CD4-positive, alpha-beta memory T cell (primary cell): ENCODE measurements at regions not wholly inside any gene's neighbourhood (a gene's known extent, or its start where the extent isn't known, plus 50 kb on each side); places are given as distances from the start of the nearest gene placed in this dataset.

Experiments
- CTCF ChIA-PET: fragments of 350-600 bp; sonication (Branson Sonifier 250); formaldehyde crosslinking; loops from one replicate; lab custom pipeline; 2021; ENCODE audit warnings: inconsistent platforms; ENCODE audit not compliant: partially characterized antibody; lab: Charles Lee
- POLR2A ChIA-PET: fragments of 350-600 bp; sonication (Branson Sonifier 250); formaldehyde crosslinking; loops from one replicate; lab custom pipeline; 2021; ENCODE audit not compliant: partially characterized antibody; lab: Charles Lee
- DNase-seq, 5 donors: peaks; one replicate each; pipeline versions ENCODE4 v3.0.0 to v3.0.0-alpha.2; 2020 to 2022; ENCODE audit warnings: mixed read lengths in 1 of 5
- H3K27ac ChIP-seq: one replicate; pipeline ENCODE4 v1.7.0; 2013; ENCODE audit warnings: low read depth, low read length
- H3K27me3 ChIP-seq: 2 replicates; pipeline ENCODE4 v1.7.0; 2013; ENCODE audit warnings: mild to moderate bottlenecking, low read length, moderate library complexity; ENCODE audit not compliant: insufficient read depth
- H3K36me3 ChIP-seq: 2 replicates; pipeline ENCODE4 v1.7.0; 2013; ENCODE audit warnings: mild to moderate bottlenecking, low read length, moderate library complexity; ENCODE audit not compliant: insufficient read depth
- H3K4me1 ChIP-seq: 2 replicates; pipeline ENCODE4 v1.7.0; 2013; ENCODE audit warnings: mild to moderate bottlenecking, low read length, moderate library complexity; ENCODE audit not compliant: insufficient read depth
- H3K4me3 ChIP-seq, 2 donors: one replicate each; pipeline ENCODE4 v1.7.0; 2013; ENCODE audit warnings: low read length in 2 of 2, mild to moderate bottlenecking in 1 of 2
- H3K9me3 ChIP-seq, 2 donors: one replicate each; pipeline ENCODE4 v1.7.0; 2013; ENCODE audit warnings: low read length in 2 of 2, control low read depth in 1 of 2; ENCODE audit not compliant: control insufficient read depth in 1 of 2
- H3K27ac Mint-ChIP-seq, 7 donors: one replicate each; pipeline ENCODE4 v1.8.0; 2020 to 2021; ENCODE audit warnings: mixed read lengths in 7 of 7, mild to moderate bottlenecking in 6 of 7, inconsistent platforms in 3 of 7, moderate library complexity in 3 of 7
- H3K27me3 Mint-ChIP-seq, 2 donors: one replicate each; pipeline ENCODE4 v1.8.0; 2020 to 2021; ENCODE audit warnings: mixed read lengths in 2 of 2
- H3K36me3 Mint-ChIP-seq, 2 donors: one replicate each; pipeline ENCODE4 v1.8.0; 2020 to 2021; ENCODE audit warnings: mixed read lengths in 2 of 2, inconsistent platforms in 1 of 2, mild to moderate bottlenecking in 1 of 2
- H3K4me1 Mint-ChIP-seq, 4 donors: one replicate each; pipeline ENCODE4 v1.8.0; 2020 to 2021; ENCODE audit warnings: mixed read lengths in 4 of 4, mild to moderate bottlenecking in 1 of 4
- H3K4me3 Mint-ChIP-seq, 8 donors: one replicate each; pipeline ENCODE4 v1.8.0; 2020 to 2021; ENCODE audit warnings: mixed read lengths in 8 of 8, mild to moderate bottlenecking in 7 of 8, moderate library complexity in 6 of 8, inconsistent platforms in 3 of 8
- H3K9me3 Mint-ChIP-seq, 8 donors: one replicate each; pipeline ENCODE4 v1.8.0; 2020 to 2021; ENCODE audit warnings: mixed read lengths in 8 of 8, mild to moderate bottlenecking in 5 of 8, inconsistent platforms in 3 of 8, moderate library complexity in 1 of 8
- intact Hi-C: fragments of 100-400 bp; cut with micrococcal nuclease; formaldehyde crosslinking; loops from one replicate; pipeline ENCODE4 v1.15.1; 2023

GRCh38 chr13:67740871-67741535, 510.9 kb upstream of the PCDH9 start:
- CTCF ChIA-PET: no interaction called here
- intact Hi-C loops: no loop called here

GRCh38 chr13:67736646-67737420, 506.7 kb upstream of the PCDH9 start:
- no peak overlapping the region for H3K27ac Mint-ChIP-seq
- H3K27ac ChIP-seq: no peak overlapping the region
- intact Hi-C loops: no loop called here
- ChIA-PET POLR2A (no interaction called here), CTCF (no interaction called here)
- DNase-seq: no peak
- no peaks in the 10 kb centered on the region for H3K36me3 ChIP-seq
- no peaks in the 10 kb centered on the region for H3K4me1 ChIP-seq
- H3K36me3 Mint-ChIP-seq: no peaks in the 10 kb centered on the region
- H3K27me3 ChIP-seq: no peaks in the 10 kb centered on the region
- no peaks in the 10 kb centered on the region for H3K4me1 Mint-ChIP-seq
- H3K4me3 ChIP-seq: no peak overlapping the region
- no peak overlapping the region for H3K4me3 Mint-ChIP-seq
- H3K27me3 Mint-ChIP-seq: no peaks in the 10 kb centered on the region
- H3K9me3 ChIP-seq: no peaks in the 10 kb centered on the region
- H3K9me3 Mint-ChIP-seq: peaks cover 4 to 30% (median 11%) of the 10 kb centered on the region in 8 donors

More at GRCh38 chr13:67740871-67741535, 510.9 kb upstream of the PCDH9 start:
- H3K4me3 ChIP-seq: no peak overlapping the region
- Mint-ChIP-seq H3K27ac (no peak overlapping the region), H3K4me3 (no peak overlapping the region), H3K27me3 (no peaks in the 10 kb centered on the region), H3K36me3 (no peaks in the 10 kb centered on the region), H3K4me1 (no peaks in the 10 kb centered on the region), H3K9me3 (peaks cover 3 to 15% (median 8%) of the 10 kb centered on the region in 8 donors)
- H3K27me3 ChIP-seq: no peaks in the 10 kb centered on the region
- no peaks in the 10 kb centered on the region for H3K36me3 ChIP-seq
- H3K4me1 ChIP-seq: no peaks in the 10 kb centered on the region
- DNase-seq: no peak
- H3K9me3 ChIP-seq: no peaks in the 10 kb centered on the region
- H3K27ac ChIP-seq: no peak overlapping the region
- POLR2A ChIA-PET: no interaction called here

GRCh38 chr13:67735651-67736050, 505.5 kb upstream of the PCDH9 start:
- H3K27me3 ChIP-seq: no peaks in the 10 kb centered on the region

GRCh38 chr13:67726979-67727378, 496.8 kb upstream of the PCDH9 start:
- H3K9me3 ChIP-seq: no peaks in the 10 kb centered on the region
- peaks cover 5 to 48% (median 21%) of the 10 kb centered on the region in 8 donors for H3K9me3 Mint-ChIP-seq
- ChIA-PET POLR2A (no interaction called here), CTCF (no interaction called here)
- no peak overlapping the region for H3K27ac ChIP-seq
- no peaks in the 10 kb centered on the region for H3K4me1 Mint-ChIP-seq
- DNase-seq: no peak
- H3K27me3 ChIP-seq: no peaks in the 10 kb centered on the region
- H3K4me3 ChIP-seq: no peak overlapping the region
- no peak overlapping the region for H3K4me3 Mint-ChIP-seq
- no peaks in the 10 kb centered on the region for H3K36me3 Mint-ChIP-seq
- no peaks in the 10 kb centered on the region for H3K36me3 ChIP-seq
- intact Hi-C loops: no loop called here
- H3K4me1 ChIP-seq: no peaks in the 10 kb centered on the region
- no peak overlapping the region for H3K27ac Mint-ChIP-seq
- no peaks in the 10 kb centered on the region for H3K27me3 Mint-ChIP-seq

More at GRCh38 chr13:67735651-67736050, 505.5 kb upstream of the PCDH9 start:
- Histone ChIP-seq H3K27ac (no peak overlapping the region), H3K9me3 (no peaks in the 10 kb centered on the region), H3K4me1 (no peaks in the 10 kb centered on the region), H3K36me3 (no peaks in the 10 kb centered on the region), H3K4me3 (no peak overlapping the region)
- Mint-ChIP-seq H3K4me3 (no peak overlapping the region), H3K4me1 (no peaks in the 10 kb centered on the region), H3K27me3 (no peaks in the 10 kb centered on the region), H3K9me3 (peaks cover 4 to 27% (median 14%) of the 10 kb centered on the region in 8 donors), H3K27ac (no peak overlapping the region), H3K36me3 (no peaks in the 10 kb centered on the region)
- ChIA-PET CTCF (no interaction called here), POLR2A (no interaction called here)
- DNase-seq: no peak
- intact Hi-C loops: no loop called here

GRCh38 chr13:67725999-67726398, 495.9 kb upstream of the PCDH9 start:
- H3K9me3 ChIP-seq: no peaks in the 10 kb centered on the region
- H3K36me3 Mint-ChIP-seq: no peaks in the 10 kb centered on the region
- ChIA-PET POLR2A (no interaction called here), CTCF (no interaction called here)
- intact Hi-C loops: no loop called here
- no peaks in the 10 kb centered on the region for H3K27me3 Mint-ChIP-seq
- no peak overlapping the region for H3K4me3 Mint-ChIP-seq
- no peaks in the 10 kb centered on the region for H3K4me1 ChIP-seq
- no peak overlapping the region for H3K4me3 ChIP-seq
- no peak for DNase-seq
- no peaks in the 10 kb centered on the region for H3K36me3 ChIP-seq
- no peaks in the 10 kb centered on the region for H3K27me3 ChIP-seq
- no peak overlapping the region for H3K27ac Mint-ChIP-seq
- peaks cover 5 to 44% (median 25%) of the 10 kb centered on the region in 8 donors for H3K9me3 Mint-ChIP-seq
- no peak overlapping the region for H3K27ac ChIP-seq
- no peaks in the 10 kb centered on the region for H3K4me1 Mint-ChIP-seq

GRCh38 chr13:67713571-67713970, 483.4 kb upstream of the PCDH9 start:
- intact Hi-C loops: no loop called here
- POLR2A ChIA-PET: no interaction called here
- Histone ChIP-seq H3K36me3 (no peaks in the 10 kb centered on the region), H3K27me3 (no peaks in the 10 kb centered on the region), H3K27ac (no peak overlapping the region), H3K4me3 (no peak overlapping the region), H3K9me3 (no peaks in the 10 kb centered on the region), H3K4me1 (no peaks in the 10 kb centered on the region)
- H3K27me3 Mint-ChIP-seq: no peaks in the 10 kb centered on the region
- DNase-seq: no peak
- peaks cover 2 to 14% (median 9%) of the 10 kb centered on the region in 8 donors for H3K9me3 Mint-ChIP-seq
- CTCF ChIA-PET: no interaction called here
- no peak overlapping the region for H3K4me3 Mint-ChIP-seq
- H3K27ac Mint-ChIP-seq: no peak overlapping the region
- H3K4me1 Mint-ChIP-seq: no peaks in the 10 kb centered on the region
- H3K36me3 Mint-ChIP-seq: no peaks in the 10 kb centered on the region

GRCh38 chr13:67696775-67697174, 466.6 kb upstream of the PCDH9 start:
- no peak overlapping the region for H3K27ac ChIP-seq
- no peaks in the 10 kb centered on the region for H3K4me1 ChIP-seq
- Mint-ChIP-seq H3K4me1 (no peaks in the 10 kb centered on the region), H3K4me3 (no peak overlapping the region), H3K27ac (no peak overlapping the region), H3K9me3 (peaks cover 6 to 30% (median 16%) of the 10 kb centered on the region in 8 donors), H3K36me3 (no peaks in the 10 kb centered on the region), H3K27me3 (no peaks in the 10 kb centered on the region)
- H3K27me3 ChIP-seq: no peaks in the 10 kb centered on the region
- no peaks in the 10 kb centered on the region for H3K9me3 ChIP-seq
- CTCF ChIA-PET: no interaction called here
- no peak overlapping the region for H3K4me3 ChIP-seq
- intact Hi-C loops: no loop called here
- no peaks in the 10 kb centered on the region for H3K36me3 ChIP-seq
- no peak for DNase-seq
- POLR2A ChIA-PET: no interaction called here
